Activated T-helper 17 cell treated with anti-CD3 and anti-CD28 coated beads, Interleukin-2, amount 50 U/mL, for 72 hours (primary cell): ENCODE measurements at regions not wholly inside any gene's neighbourhood (a gene's known extent, or its start where the extent isn't known, plus 50 kb on each side); places are given as distances from the start of the nearest gene placed in this dataset.

ENCODE experiments used
- ATAC-seq: fragments of 150-1000 bp; cut with Tn5 transposase; replicated peaks from 2 replicates; pipeline ENCODE4 v1.10.0; 2021; ENCODE audit warnings: mild to moderate bottlenecking, moderate library complexity
- H3K27ac Mint-ChIP-seq: one replicate; pipeline ENCODE4 v1.8.0; 2022; ENCODE audit warnings: mixed read lengths
- H3K27me3 Mint-ChIP-seq: one replicate; pipeline ENCODE4 v1.8.0; 2022; ENCODE audit warnings: mixed read lengths
- H3K36me3 Mint-ChIP-seq: one replicate; pipeline ENCODE4 v1.8.0; 2022; ENCODE audit warnings: low read depth, mild to moderate bottlenecking, mixed read lengths
- H3K4me1 Mint-ChIP-seq: one replicate; pipeline ENCODE4 v1.8.0; 2022; ENCODE audit warnings: mixed read lengths
- H3K4me3 Mint-ChIP-seq: one replicate; pipeline ENCODE4 v1.8.0; 2022; ENCODE audit warnings: mild to moderate bottlenecking, mixed read lengths
- H3K9me3 Mint-ChIP-seq: one replicate; pipeline ENCODE4 v1.8.0; 2022; ENCODE audit warnings: mixed read lengths

DNA sequence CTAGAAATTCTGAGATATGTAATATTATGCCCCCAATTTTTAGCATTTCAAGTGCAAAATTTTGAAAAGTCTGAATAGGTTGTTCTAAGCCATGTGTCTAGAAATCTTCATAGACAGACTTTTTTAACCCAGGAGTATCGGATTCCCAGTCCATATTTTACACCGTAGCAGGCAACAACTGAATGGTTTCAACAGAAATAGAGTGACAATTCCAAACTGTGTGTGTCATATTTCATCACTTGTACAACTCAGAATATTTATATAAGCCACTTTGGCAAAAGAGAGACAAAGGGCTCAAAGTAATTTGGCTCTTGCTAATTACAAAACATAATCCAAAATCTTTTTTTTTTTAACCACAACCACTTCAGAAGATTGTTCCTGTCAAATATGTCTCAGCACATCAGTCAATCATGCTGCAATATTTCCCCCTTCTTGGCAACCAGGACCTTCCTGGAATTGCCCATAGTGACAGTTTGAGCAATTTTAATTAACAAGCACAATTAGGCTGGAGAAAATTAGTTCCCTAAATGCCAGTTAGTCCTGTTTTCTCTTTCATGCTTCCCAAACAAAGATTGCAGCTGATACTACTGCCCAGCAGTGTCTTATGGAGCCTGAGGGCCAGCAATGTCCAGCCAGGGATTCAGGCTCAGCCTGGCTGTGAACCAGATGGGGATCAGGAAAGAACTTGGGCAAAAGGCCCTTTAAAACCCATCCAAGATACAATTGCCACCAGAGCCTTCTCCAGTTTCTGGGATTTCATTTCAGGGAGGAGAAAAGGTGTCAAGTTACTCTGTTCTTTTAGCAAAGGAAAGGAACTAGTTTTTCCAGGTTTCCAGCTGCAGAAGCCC lies 533.3 kb upstream of the GHITM start:
- no peak overlapping the region for H3K4me3 Mint-ChIP-seq
- H3K27ac Mint-ChIP-seq, result no peak overlapping the region
- peaks cover 15% of the 10 kb centered on the region for H3K9me3 Mint-ChIP-seq
- peaks cover 5% of the 10 kb centered on the region for H3K4me1 Mint-ChIP-seq
- H3K27me3 Mint-ChIP-seq, result no peaks in the 10 kb centered on the region
- no peaks in the 10 kb centered on the region for H3K36me3 Mint-ChIP-seq
- no peak for ATAC-seq

DNA sequence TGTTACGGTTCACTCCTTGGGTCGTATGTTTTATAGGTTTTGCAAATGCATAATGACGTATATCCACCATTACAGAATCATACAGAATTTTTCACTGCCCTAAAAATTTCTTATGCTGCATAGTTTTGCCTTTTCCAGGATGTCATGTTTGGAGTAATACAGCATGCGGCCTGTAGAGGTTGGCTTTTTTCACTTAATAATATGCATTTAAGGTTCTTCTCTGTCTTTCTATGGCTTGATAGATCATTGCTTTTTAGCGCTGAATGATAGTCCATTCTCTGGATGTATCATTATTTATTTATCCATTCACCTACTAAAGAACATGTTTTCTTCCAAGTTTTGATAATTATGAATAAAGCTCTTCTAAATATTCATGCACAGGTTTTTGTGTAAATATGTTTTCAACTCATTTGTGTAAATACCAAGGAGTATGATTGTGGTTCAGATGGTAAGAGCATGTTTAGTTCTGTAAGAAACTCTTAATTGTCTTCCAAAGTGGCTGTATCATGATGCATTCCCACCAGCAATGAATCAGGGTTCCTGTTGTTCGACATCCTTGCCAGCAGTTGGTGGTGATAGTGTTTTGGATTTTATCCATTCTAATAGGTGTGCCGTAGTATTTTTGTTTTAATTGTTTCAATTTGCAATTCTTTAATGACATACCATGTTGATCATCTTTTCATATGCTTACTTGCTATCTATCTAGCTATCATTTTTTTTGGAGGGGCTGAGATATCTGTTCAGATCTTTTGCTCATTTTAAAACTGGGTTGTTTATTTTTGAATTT lies 531.2 kb upstream of the GHITM start:
- Mint-ChIP-seq H3K27ac (no peak overlapping the region), H3K4me1 (peaks cover 5% of the 10 kb centered on the region), H3K27me3 (no peaks in the 10 kb centered on the region), H3K4me3 (no peak overlapping the region), H3K9me3 (peaks cover 14% of the 10 kb centered on the region), H3K36me3 (no peaks in the 10 kb centered on the region)
- no peak for ATAC-seq

DNA sequence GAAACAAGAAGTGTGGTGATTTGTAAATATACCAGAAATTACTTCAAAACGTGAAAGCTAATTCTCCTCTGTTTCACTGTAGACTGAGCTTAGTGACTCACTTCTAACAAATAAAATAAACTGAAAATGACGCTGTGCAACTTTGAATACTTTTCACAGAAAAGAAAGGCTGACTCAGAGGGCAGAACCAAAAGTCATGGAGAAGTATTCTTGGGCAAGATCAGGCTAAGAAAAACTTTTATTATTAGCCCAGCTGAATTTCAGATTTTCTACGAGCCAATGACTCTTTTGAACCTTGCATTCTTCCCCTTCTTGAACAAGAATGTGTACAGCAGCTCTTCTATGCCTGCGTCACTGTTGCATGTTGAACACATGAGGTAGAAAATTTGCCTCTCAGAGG lies 527.3 kb upstream of the GHITM start:
- no peak for ATAC-seq
- H3K9me3 Mint-ChIP-seq, result peaks cover 5% of the 10 kb centered on the region
- no peaks in the 10 kb centered on the region for H3K36me3 Mint-ChIP-seq
- H3K27me3 Mint-ChIP-seq, result no peaks in the 10 kb centered on the region
- no peak overlapping the region for H3K4me3 Mint-ChIP-seq
- no peaks in the 10 kb centered on the region for H3K4me1 Mint-ChIP-seq
- no peak overlapping the region for H3K27ac Mint-ChIP-seq

DNA sequence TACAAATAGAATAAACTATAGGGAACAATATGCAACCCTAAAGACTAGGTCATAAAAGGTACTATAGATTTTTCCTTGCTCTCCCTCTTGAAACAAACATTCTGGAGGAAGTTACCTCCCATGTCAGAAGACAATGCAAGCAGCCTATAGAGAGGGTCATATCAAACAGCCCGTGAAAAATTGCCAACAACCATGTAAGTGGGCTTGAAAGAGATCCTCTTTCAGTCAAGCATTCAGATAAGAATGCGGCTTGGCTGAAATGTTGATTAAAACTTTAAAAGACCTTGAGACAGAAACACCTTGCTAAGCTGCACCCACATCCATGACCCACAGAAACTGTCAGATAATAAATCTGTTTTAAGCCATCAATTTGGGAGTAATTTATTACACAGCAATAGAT lies 526.6 kb upstream of the GHITM start:
- H3K27ac Mint-ChIP-seq, result no peak overlapping the region
- no peaks in the 10 kb centered on the region for H3K9me3 Mint-ChIP-seq
- H3K4me3 Mint-ChIP-seq, result no peak overlapping the region
- no peak for ATAC-seq
- no peaks in the 10 kb centered on the region for H3K4me1 Mint-ChIP-seq
- H3K36me3 Mint-ChIP-seq, result no peaks in the 10 kb centered on the region
- H3K27me3 Mint-ChIP-seq, result no peaks in the 10 kb centered on the region

DNA sequence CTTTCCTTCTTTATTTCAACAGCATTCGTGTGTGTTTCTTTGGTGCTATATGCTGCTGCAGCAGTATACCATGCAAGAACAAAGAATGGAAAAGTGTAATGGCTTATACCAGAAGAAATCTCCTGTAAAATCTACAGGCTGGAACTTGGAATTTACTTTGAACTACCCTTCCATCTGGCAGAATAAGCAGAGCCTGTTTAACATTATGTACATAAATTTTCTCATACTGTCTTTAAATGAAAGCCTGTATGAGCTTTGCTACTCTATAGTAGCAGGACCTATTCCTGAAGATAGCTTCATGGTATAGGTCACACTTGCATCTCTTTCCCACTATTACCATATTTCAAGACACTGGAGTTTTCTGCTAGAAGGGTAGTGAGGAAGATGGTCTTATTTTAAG lies 522.1 kb upstream of the GHITM start:
- no peak overlapping the region for H3K27ac Mint-ChIP-seq
- H3K4me1 Mint-ChIP-seq, result no peaks in the 10 kb centered on the region
- ATAC-seq, result no peak
- H3K27me3 Mint-ChIP-seq, result no peaks in the 10 kb centered on the region
- no peak overlapping the region for H3K4me3 Mint-ChIP-seq
- no peaks in the 10 kb centered on the region for H3K36me3 Mint-ChIP-seq
- peaks cover 5% of the 10 kb centered on the region for H3K9me3 Mint-ChIP-seq

DNA sequence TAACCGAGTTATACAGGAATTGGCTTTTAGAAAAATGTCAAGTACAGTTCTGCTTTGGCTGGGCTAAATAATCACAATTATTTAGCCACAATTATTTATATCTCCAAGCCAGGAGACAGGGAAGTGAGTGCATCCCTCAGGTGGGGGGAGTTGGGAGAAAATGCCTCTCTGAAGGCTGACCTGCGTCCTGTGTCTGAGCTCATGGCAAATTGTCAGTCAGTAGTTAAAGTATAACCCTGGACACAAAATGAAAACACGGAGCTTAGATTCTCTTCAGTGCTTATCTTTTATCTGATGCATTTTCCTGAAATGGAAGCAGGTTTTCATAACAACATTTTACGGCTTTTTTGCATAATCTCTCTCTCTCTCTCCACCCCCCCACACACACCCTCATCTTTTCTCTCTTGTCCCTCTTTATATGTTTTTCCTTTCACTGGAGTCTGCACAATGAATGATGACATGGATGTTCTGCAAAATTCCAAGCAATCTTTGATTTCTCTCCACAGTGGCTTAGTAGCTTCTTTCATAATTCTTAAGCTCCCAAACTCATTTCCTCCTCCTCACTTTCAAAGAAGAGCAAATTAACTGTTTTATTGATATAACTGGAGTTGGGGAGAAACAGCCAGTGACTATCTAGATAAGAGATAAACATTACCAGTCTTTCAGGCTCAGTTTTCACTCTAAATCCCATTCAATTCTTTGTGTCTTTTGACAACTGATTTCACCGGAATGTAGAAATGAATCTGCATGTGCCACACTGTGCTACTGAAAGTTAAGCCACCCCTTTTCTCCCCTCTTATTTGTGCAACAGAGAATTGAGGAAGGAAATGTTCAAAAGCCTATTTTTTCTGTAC lies 521.4 kb upstream of the GHITM start:
- Mint-ChIP-seq H3K36me3 (no peaks in the 10 kb centered on the region), H3K27ac (no peak overlapping the region), H3K27me3 (no peaks in the 10 kb centered on the region), H3K4me1 (no peaks in the 10 kb centered on the region), H3K4me3 (no peak overlapping the region), H3K9me3 (peaks cover 5% of the 10 kb centered on the region)
- ATAC-seq, result no peak

DNA sequence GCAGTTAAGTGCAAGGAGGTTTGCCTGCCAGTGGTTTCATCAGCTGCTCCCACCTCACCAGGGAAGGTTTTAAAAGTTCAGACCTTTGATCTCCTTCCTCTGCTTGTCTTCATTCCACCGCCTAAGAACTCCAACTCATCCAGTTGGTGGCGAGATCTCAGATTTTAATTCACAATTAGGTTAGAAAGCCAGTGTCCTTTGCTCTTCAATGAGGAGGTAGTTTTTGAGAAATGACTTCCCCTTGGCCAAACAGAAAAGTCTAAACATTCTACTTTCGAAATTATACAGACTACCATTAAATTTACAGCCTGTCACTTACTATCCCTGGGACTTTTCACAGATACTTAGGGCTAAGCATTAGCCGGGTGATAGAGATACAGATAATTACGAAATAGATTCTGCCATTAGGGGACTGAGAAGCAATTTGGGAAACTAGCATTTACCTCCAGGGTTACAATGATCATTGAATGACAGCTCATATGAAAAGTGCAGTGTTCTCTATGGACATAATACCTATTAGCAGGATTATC lies 513.4 kb upstream of the GHITM start:
- peaks cover 10% of the 10 kb centered on the region for H3K9me3 Mint-ChIP-seq
- H3K4me1 Mint-ChIP-seq, result no peaks in the 10 kb centered on the region
- no peak for ATAC-seq
- no peak overlapping the region for H3K4me3 Mint-ChIP-seq
- H3K27me3 Mint-ChIP-seq, result no peaks in the 10 kb centered on the region
- H3K36me3 Mint-ChIP-seq, result no peaks in the 10 kb centered on the region
- no peak overlapping the region for H3K27ac Mint-ChIP-seq

DNA sequence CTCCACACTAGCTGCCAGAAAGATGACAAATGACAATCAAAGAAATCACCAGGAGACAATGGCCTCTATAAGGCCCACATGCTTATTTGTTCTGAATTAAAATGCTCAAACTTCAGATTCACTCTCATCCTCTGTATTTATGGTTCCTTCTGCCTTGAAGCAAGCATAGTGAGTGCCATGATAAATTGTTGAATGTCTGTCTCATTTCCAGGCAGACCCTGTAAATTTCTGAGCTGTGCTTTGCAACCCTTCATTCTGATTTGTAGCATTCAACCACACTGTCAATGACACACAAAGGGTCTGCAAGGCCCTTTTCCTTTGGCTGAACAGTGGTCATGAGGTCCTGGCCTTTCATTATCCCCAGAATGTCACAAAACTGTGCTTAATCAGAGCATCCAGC lies 506.6 kb upstream of the GHITM start:
- Mint-ChIP-seq H3K27ac (no peak overlapping the region), H3K9me3 (peaks cover 8% of the 10 kb centered on the region), H3K36me3 (no peaks in the 10 kb centered on the region), H3K27me3 (no peaks in the 10 kb centered on the region), H3K4me1 (no peaks in the 10 kb centered on the region), H3K4me3 (no peak overlapping the region)
- no peak for ATAC-seq

DNA sequence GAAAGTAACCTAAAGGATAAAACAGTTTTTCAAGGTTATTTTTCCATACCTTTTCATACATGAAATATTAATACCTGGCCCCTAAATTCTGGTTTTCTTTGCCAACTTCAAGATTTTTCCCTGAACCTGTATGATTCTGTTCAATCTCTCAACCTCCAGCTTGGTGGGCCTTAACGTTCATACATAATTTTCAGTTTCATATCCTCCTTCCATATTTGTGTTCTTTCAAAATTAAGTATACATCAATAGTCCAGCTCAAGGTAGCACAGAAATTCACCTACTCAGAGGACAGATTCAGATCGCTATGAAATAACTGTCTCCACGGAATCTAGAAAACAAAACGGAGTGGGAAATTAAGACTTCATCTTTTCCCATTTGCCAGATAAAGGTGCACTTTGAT lies 505.8 kb upstream of the GHITM start:
- no peak for ATAC-seq
- no peak overlapping the region for H3K4me3 Mint-ChIP-seq

DNA sequence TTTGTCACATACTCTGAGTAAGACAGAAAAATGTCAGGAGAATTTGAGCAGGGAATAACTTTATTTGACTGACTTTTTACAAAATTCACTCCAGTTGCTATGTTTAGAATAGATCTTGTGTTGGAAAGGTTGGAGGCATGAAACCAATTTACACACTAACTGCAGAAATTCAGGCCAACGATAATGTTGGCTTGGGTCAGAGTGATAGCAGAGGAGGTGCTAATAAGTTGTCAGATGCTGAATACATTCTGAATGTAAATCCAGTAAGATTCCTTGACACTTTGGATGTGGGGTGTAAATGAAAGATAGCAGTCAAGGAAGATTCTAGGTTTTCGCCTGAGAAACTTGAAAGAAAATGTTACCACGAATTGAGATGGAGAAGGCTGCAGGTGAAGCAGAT lies 502.5 kb upstream of the GHITM start:
- Mint-ChIP-seq H3K4me1 (no peaks in the 10 kb centered on the region), H3K27ac (no peak overlapping the region), H3K4me3 (no peak overlapping the region), H3K36me3 (no peaks in the 10 kb centered on the region), H3K9me3 (peaks cover 10% of the 10 kb centered on the region), H3K27me3 (no peaks in the 10 kb centered on the region)
- no peak for ATAC-seq

More for the DNA sequence above, 505.8 kb upstream of the GHITM start:
- Mint-ChIP-seq H3K27ac (no peak overlapping the region), H3K36me3 (no peaks in the 10 kb centered on the region), H3K9me3 (peaks cover 8% of the 10 kb centered on the region), H3K4me1 (no peaks in the 10 kb centered on the region), H3K27me3 (no peaks in the 10 kb centered on the region)

DNA sequence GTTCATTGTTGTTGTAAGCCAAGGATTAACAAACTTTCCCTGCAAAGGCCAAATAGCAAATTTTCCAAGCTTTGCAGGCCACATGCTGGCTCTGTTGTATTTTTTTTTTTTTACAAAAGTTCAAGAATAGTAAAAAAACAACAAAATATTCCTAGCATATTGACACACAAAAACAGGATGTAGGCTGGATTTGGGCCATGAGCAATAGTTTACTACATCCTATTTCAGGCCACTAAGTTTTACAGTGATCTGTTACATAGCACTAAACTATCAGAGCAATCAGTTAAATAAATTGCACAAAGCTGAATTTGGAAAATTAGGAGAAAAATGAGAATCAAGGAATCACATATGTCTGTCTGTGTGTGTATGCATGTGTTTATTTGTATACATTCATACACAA lies 491.8 kb upstream of the GHITM start:
- no peak overlapping the region for H3K27ac Mint-ChIP-seq

DNA sequence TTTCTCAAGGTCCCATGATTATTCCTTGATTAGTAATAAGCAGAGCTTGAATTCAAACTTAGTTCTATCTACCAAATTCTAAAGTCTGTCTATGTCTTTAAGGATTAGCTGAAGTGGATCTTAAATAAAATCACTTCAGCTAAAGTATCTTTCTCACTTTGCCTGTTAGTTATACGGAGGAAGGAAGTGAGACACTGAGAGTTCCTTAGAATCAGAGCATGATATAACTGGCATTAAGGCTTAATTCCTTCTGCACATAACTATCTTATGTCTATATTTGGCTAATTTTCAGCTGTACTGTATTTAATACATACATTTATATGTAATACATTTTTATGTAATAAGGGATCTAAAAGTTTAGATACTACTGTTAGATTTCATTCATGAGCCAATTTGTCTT lies 491.1 kb upstream of the GHITM start:
- Mint-ChIP-seq H3K9me3 (no peaks in the 10 kb centered on the region), H3K27me3 (no peaks in the 10 kb centered on the region), H3K36me3 (no peaks in the 10 kb centered on the region), H3K4me3 (no peak overlapping the region), H3K4me1 (no peaks in the 10 kb centered on the region), H3K27ac (no peak overlapping the region)
- no peak for ATAC-seq

More for the DNA sequence above, 491.8 kb upstream of the GHITM start:
- no peaks in the 10 kb centered on the region for H3K9me3 Mint-ChIP-seq
- no peaks in the 10 kb centered on the region for H3K4me1 Mint-ChIP-seq
- no peaks in the 10 kb centered on the region for H3K36me3 Mint-ChIP-seq
- H3K27me3 Mint-ChIP-seq, result no peaks in the 10 kb centered on the region
- no peak for ATAC-seq
- H3K4me3 Mint-ChIP-seq, result no peak overlapping the region

DNA sequence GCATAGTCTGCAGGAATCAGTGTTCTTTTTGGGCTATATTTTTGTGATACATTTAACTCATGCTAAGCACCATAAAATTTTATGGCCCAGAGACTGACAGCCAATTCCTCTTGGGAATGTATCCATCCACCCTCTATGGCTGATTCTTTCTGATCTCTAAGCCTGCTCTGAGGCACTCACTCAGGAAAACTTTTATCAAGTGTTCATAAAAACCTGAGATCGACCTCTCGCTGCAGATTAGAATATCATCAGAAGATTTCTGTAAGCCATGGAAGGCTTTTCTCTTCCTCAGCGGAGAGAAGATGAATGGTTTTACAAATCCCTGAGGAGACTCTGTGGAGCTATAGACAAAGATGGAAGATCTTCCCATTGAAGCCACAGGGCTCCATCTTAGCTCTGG lies 489.8 kb upstream of the GHITM start:
- no peaks in the 10 kb centered on the region for H3K27me3 Mint-ChIP-seq
- no peaks in the 10 kb centered on the region for H3K9me3 Mint-ChIP-seq
- no peak overlapping the region for H3K27ac Mint-ChIP-seq
- no peak overlapping the region for H3K4me3 Mint-ChIP-seq
- no peak for ATAC-seq
- no peaks in the 10 kb centered on the region for H3K4me1 Mint-ChIP-seq
- H3K36me3 Mint-ChIP-seq, result no peaks in the 10 kb centered on the region

DNA sequence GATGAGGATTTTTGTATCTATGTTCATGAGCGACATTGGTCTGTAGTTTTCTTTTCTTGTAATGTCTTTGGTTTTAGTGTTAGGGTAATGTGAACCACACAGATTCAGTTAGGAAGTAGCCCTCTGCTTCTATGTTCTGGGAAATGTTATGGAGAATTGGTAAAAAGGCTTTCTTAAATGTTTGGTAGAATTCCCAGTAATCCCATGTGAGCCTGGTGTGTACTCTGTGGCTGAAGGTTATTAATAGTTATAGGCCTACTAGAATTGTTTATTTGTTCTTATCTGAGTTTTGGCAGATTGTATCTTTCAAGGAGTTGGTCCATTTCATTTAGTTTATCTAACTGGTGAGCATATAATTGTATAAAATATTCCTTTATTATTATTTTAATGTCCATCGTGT lies 484.6 kb upstream of the GHITM start:
- Mint-ChIP-seq H3K4me1 (no peaks in the 10 kb centered on the region), H3K4me3 (no peak overlapping the region), H3K27ac (no peak overlapping the region), H3K27me3 (no peaks in the 10 kb centered on the region), H3K9me3 (peaks cover 3% of the 10 kb centered on the region), H3K36me3 (no peaks in the 10 kb centered on the region)
- ATAC-seq, result no peak
